GM21737 (cell line): ENCODE measurements at regions not wholly inside any gene's neighbourhood (a gene's known extent, or its start where the extent isn't known, plus 50 kb on each side); places are given as distances from the start of the nearest gene placed in this dataset.
"Not testable (repeated sequence)": the region's sequence is repeated elsewhere in the genome, so short reads cannot be mapped to it uniquely, and the experiment has no call there.

Experiments used
- ATAC-seq: cut with Tn5 transposase; IDR thresholded peaks from one replicate; pipeline ENCODE4 v1.9.1; 2021; ENCODE audit warnings: mild to moderate bottlenecking, moderate library complexity; ENCODE audit not compliant: unreplicated experiment

DNA sequence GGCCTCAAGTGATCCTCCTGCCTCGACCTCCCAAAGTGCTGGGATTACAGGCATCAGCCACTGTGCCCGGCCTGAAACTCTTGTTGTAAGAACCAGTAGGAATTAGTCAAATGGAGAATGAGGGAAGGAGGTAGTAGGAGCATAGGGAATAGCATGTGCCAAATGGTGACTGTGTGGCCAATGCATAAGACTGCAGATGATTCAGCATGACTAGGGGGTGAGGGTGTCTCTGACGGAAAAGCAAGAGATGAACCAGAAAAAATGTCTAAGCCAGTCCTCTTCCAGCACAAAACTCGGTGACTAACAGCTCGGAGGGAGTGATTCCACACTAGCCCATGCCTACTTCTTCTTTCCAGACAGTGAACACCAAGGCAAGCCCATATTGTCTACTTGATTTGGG, 58.2 kb upstream of the DUSP21 start:
- no peak for ATAC-seq

- ATAC-seq: no peak
Measured at GRCh38 chrX:44784241-44784640, 59.6 kb upstream of the DUSP21 start.

- no peak for ATAC-seq
Measured at GRCh38 chrX:44778254-44778653, 65.6 kb upstream of the DUSP21 start.

GRCh38 chrX:44775726-44776125, 68.1 kb upstream of the DUSP21 start:
- ATAC-seq: no peak

- ATAC-seq: not testable (repeated sequence)
Measured at GRCh38 chrX:44774066-44774465, 69.8 kb upstream of the DUSP21 start.

- ATAC-seq: no peak
Measured at GRCh38 chrX:44770121-44770520, 73.7 kb upstream of the DUSP21 start.

- no peak for ATAC-seq
Measured at GRCh38 chrX:44767308-44767707, 76.5 kb upstream of the DUSP21 start.

GRCh38 chrX:44765556-44765955, 78.3 kb upstream of the DUSP21 start:
- ATAC-seq: no peak

DNA sequence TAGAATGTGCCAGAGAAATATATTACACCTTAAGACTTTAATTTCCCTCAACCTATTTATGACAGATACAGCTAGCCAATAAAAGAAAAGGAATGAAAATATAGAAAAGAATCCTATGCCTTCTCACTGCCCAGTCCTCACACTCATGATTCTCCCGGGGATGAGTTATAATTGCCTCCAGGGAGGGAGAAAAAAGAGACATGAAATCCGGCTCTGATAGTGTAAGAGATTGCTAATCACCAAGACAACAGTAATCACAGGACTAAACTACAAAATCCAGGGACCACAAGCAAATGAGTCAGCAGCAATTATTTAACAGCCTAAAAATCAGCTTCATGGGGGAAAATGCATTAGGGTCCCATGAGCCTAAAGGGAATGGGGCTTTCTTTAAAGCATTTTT, 95.9 kb upstream of the DUSP21 start:
- no peak for ATAC-seq

DNA sequence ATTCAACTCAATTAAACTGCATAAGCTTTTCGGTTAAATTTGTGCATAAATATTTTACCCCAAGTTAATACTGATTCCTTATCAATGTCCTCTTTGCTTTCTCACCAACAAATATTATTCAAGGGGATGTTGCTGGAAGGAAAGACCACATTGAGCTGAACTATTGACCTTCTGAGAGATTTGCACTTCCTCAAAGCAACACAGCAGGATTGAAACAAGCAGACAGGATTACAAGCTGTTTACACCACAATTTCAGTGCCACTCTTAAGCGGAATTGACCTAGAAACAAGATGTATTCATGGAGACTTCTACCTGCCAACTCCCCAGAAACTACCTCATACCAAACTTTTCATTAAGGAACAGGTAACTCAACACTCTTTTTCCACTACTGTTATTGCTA, 96.5 kb upstream of the DUSP21 start:
- ATAC-seq: no peak

GRCh38 chrX:44744799-44745198, 99.0 kb upstream of the DUSP21 start:
- no peak for ATAC-seq

DNA sequence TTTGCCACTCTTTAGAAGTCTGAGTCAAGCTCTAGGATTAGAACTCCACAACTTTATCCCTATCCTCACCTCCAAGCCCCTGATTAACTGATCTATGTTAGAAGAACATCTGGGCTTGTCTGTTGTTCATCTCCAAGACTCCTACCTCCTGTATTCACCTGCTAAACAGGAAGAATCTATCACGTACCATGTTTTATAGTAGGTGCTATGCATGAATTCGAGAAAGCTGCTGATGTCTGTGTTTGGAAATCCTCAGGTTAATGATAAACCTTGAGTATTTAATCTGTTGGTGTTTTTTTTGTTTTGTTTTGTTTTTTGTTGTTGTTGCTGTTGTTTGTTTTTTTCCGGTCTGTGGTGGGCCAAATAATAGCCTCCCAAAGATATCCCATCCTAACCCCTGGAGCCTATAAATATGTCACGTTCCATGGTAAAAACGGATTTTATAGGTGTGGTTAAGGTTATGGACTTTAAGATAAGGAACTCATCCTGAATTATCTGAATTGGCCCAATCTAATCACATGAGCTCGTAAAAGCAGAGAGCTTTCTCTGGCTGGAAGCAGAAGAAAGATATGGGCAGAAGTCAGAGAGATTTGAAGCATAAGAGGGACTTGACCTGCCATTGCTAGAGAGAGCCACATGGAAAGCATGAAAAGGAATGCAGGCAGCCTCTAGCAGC, 101.2 kb upstream of the DUSP21 start:
- no peak for ATAC-seq

GRCh38 chrX:44741859-44742258, 102.0 kb upstream of the DUSP21 start:
- not testable (repeated sequence) for ATAC-seq

- not testable (repeated sequence) for ATAC-seq
Measured at GRCh38 chrX:44741458-44741857, 102.4 kb upstream of the DUSP21 start.

GRCh38 chrX:44735498-44735897, 108.3 kb upstream of the DUSP21 start:
- no peak for ATAC-seq

- ATAC-seq: no peak
Measured at GRCh38 chrX:44733931-44734330, 109.9 kb upstream of the DUSP21 start.

DNA sequence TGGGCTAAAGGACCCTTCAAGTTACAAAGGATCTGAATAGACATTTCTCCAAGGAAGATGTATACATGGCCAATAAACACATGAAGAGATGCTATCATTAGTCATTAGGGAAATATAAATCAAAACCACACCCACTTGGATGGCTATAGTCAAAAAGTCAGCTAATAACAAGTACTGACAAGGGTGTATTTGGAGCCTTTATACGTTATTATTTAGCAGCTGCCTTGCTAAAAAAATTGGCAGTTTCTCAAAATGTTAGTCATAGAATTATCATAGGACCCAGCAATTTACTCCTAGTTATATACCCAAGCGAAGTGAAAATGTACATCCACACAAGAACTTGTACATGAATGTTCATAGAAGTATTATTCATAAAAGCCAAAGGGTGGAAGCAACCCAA, 112.7 kb upstream of the DUSP21 start:
- no peak for ATAC-seq

- ATAC-seq: no peak
Measured at GRCh38 chrX:44723426-44723825, 120.4 kb upstream of the DUSP21 start.

DNA sequence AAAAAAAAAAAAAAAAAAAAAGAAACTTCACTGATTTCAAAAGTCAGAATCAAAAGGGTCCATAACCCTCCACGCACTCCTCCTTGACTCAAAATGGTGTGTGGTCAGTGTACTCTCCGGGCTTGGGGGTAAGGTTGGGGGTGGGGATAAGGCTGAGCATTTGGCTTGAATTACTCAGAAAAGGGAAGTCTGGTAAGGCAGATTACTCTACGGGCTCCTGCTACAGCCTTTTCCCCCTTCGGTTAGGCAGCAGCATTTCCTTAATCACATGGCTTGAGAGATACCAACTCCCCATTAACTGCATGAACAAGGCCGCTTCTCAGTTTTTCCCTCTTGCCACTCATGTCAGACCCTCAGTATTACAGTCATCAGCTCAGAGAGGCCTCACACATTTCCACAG, 135.4 kb upstream of the DUSP21 start:
- no peak for ATAC-seq

GRCh38 chrX:44705817-44706551, 137.8 kb upstream of the DUSP21 start:
- no peak for ATAC-seq

GRCh38 chrX:44698357-44698756, 145.5 kb upstream of the DUSP21 start:
- ATAC-seq: no peak

DNA sequence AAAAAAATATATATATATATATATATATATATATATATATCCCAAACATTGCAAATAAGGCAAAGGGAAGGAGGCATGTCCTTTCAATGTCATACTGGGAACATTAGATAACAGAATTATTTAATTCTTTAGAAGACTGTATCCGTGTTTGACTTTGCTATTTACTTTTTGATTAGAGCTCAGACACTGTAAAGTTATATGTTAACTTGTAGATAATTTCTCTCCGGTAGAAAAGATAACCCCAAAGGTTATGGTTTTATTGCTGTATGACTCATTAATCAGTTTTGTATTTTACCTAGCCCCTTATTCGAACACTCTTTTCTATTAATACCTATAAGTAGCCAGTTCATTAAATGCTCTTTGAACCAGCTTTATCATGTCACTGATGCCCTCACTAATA, 150.6 kb upstream of the DUSP21 start:
- no peak for ATAC-seq

- no peak for ATAC-seq
Measured at GRCh38 chrX:44690129-44690528, 147.5 kb upstream of the FUNDC1 start.
